Choroid plexus epithelial cell (primary cell): ENCODE measurements at regions not wholly inside any gene's neighbourhood (a gene's known extent, or its start where the extent isn't known, plus 50 kb on each side); places are given as distances from the start of the nearest gene placed in this dataset.

Experiments used
- DNase-seq: peaks from one replicate; pipeline ENCODE4 v3.0.0-alpha.2; 2010; ENCODE audit warnings: low read depth
- H3K4me3 ChIP-seq: 2 replicates; pipeline ENCODE4 v1.5.1; 2011; ENCODE audit warnings: low read depth, mild to moderate bottlenecking, control low read depth, low read length, moderate library complexity
- TF ChIP-seq, protein P1 (sequence below): conservative IDR thresholded peaks from 2 replicates; pipeline ENCODE4 v1.5.1; 2011; ENCODE audit warnings: low read depth, mild to moderate bottlenecking, control low read depth, inconsistent platforms, low read length, moderate library complexity

DNA sequence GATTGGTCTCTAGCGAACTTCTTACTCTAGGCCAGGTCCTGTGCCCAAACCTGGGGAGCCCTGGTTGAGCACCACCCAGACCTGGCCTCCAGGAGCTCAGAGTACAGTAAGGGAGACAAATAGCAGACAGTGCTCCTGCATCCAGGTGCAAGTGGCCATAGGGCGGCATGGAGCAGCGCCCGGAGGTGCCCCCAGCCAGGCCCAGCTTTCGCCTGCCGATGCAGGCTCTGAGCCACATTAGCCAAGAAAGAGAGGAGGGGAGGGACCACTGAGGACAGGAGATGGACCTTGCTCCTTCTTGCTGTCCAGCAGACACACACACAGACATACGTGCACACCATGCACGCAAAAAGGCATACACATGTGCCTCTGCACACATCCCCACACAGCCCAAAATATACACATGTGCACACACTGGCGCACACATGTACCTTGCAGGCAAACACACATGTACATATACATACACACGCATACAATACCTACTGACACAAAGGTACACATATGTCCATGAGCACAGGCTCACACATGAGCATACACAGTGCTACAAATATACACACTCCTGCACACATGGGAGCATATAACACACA lies 68.7 kb upstream of the FGF3 start:
- TF ChIP-seq, protein P1, sequence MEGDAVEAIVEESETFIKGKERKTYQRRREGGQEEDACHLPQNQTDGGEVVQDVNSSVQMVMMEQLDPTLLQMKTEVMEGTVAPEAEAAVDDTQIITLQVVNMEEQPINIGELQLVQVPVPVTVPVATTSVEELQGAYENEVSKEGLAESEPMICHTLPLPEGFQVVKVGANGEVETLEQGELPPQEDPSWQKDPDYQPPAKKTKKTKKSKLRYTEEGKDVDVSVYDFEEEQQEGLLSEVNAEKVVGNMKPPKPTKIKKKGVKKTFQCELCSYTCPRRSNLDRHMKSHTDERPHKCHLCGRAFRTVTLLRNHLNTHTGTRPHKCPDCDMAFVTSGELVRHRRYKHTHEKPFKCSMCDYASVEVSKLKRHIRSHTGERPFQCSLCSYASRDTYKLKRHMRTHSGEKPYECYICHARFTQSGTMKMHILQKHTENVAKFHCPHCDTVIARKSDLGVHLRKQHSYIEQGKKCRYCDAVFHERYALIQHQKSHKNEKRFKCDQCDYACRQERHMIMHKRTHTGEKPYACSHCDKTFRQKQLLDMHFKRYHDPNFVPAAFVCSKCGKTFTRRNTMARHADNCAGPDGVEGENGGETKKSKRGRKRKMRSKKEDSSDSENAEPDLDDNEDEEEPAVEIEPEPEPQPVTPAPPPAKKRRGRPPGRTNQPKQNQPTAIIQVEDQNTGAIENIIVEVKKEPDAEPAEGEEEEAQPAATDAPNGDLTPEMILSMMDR, result no peak
- no peak for DNase-seq

GRCh38 chr11:69888483-69889181 lies 69.4 kb upstream of the FGF3 start:
- peak; percentile 64 for DNase-seq
- H3K4me3 ChIP-seq, result no peak overlapping the region
- TF ChIP-seq, protein P1, result peak; percentile 98

More for the DNA sequence above, 68.7 kb upstream of the FGF3 start:
- no peak overlapping the region for H3K4me3 ChIP-seq

- DNase-seq, result no peak
- TF ChIP-seq, protein P1, result no peak
- no peak overlapping the region for H3K4me3 ChIP-seq
Measured at GRCh38 chr11:69889400-69890318, 70.4 kb upstream of the FGF3 start.

DNA sequence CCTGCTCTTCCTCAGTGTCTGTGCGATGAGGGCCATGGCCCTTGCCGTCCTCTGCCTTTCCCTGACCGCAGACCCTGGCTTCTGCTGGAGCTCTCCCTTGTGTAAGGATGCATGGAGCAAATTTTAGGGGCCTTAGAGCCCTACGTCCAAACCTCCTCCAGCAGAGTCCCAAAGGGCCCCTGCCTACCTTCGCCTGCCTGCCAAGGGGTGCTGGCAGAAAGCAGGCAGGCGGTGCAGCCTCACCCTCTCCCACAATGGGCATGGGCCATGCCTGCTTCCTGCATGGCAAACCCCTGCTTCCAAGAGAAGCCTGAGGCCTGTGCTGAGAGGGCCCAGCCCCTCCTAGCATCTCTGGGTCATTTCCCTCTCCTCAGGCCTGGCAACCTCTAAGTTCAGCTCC lies 71.3 kb upstream of the FGF3 start:
- DNase-seq, result no peak
- H3K4me3 ChIP-seq, result no peak overlapping the region
- TF ChIP-seq, protein P1, result no peak

DNA sequence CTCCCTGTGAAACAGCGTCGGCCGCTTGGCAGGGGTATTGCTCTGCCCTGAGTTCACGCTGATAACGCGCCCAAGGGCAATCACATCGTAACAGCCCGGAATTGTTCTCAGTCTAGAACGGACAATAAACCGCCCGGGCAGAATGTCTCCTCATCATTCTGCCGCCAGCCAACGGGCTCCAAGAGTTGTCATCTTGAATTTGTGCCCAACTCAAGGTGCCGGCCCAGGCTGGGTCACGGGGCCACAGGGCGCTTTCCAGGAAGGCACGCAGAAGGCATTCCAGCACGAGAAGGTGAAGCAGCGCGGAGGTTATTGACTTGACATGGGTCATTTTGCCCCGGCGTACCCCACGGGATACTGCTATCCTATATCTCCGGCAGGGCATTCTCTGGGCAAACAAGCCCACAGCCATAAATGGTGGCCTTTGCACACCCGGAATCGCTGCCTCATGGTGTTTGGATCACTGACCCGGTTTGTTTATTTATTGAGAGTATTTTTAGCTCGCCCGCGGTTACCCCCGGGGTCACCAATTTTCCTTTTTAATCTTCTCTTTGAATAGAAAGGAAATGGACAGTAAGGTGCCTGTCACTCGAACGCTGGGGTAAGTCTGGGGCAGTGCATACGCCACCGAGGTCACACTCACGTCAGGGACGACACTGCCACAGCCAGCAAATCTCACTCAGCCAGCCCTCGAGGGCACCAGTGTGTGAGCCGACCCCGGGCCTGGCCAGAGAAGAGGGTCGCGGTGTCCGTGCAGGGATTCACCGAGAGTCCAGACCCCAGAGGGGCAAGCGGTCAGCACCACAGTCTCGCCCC lies 72.4 kb upstream of the FGF3 start:
- TF ChIP-seq, protein P1, result no peak
- H3K4me3 ChIP-seq, result no peak overlapping the region
- DNase-seq, result no peak

DNA sequence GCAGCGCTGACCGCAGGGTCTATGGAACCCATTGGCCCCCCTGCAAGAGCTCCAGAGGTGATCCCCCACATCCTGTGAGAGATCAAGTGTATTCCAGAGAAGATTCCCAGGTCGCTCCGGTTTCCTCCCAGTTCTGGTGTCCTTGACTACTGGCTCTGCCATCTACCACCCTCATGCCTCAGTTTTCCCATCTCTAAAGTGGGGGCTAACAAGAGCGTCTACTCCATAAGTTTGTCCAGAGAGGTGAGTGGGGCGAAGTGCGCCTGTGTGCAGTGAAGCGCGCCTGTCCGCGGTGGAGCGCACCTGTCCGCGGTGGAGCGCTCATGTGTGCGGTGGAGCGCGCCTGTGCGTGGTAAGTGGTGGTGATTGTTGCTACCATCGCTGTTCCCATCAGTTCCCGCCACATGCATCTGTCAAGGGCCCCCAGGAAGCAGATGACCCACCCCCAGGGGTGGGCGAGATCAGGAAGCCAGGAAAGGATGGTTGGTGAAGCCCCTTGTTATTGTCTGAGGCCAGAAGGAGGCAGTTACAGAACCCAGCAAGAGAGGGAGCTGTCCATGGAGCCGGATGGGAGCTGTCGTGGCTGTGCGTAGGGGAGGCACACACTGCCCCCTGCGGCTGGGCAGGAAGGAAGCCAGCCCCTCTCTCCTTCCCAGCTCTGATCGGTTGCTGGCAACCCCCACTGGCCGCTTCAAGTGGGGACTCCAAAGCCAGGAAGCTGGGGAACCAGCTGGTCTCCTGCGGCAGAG lies 73.2 kb upstream of the FGF3 start:
- TF ChIP-seq, protein P1, result peak; percentile 39
- DNase-seq, result no peak
- no peak overlapping the region for H3K4me3 ChIP-seq
